Fibroblast of mammary gland (primary cell): ENCODE measurements at regions not wholly inside any gene's neighbourhood (a gene's known extent, or its start where the extent isn't known, plus 50 kb on each side); places are given as distances from the start of the nearest gene placed in this dataset.

Experiments used
- DNase-seq: peaks from one replicate; pipeline ENCODE4 v3.0.0-alpha.2; 2010; ENCODE audit warnings: low read depth
- H3K4me3 ChIP-seq: 2 replicates; pipeline ENCODE4 v1.5.1; 2011; ENCODE audit warnings: low read depth, mild to moderate bottlenecking, low read length, moderate library complexity; ENCODE audit not compliant: control insufficient read depth
- TF ChIP-seq, protein P1 (sequence below): conservative IDR thresholded peaks from 2 replicates; pipeline ENCODE4 v1.5.1; 2011; ENCODE audit warnings: low read depth, low read length, inconsistent platforms; ENCODE audit not compliant: control insufficient read depth, insufficient read depth

GRCh38 chr10:21019436-21019835, 122.3 kb upstream of the NEBL start:
- no peak overlapping the region for H3K4me3 ChIP-seq
- DNase-seq = no peak
- TF ChIP-seq, protein P1, sequence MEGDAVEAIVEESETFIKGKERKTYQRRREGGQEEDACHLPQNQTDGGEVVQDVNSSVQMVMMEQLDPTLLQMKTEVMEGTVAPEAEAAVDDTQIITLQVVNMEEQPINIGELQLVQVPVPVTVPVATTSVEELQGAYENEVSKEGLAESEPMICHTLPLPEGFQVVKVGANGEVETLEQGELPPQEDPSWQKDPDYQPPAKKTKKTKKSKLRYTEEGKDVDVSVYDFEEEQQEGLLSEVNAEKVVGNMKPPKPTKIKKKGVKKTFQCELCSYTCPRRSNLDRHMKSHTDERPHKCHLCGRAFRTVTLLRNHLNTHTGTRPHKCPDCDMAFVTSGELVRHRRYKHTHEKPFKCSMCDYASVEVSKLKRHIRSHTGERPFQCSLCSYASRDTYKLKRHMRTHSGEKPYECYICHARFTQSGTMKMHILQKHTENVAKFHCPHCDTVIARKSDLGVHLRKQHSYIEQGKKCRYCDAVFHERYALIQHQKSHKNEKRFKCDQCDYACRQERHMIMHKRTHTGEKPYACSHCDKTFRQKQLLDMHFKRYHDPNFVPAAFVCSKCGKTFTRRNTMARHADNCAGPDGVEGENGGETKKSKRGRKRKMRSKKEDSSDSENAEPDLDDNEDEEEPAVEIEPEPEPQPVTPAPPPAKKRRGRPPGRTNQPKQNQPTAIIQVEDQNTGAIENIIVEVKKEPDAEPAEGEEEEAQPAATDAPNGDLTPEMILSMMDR = no peak

- H3K4me3 ChIP-seq = no peak overlapping the region
- no peak for DNase-seq
- TF ChIP-seq, protein P1 = no peak
Measured at GRCh38 chr10:21015851-21016250, 118.7 kb upstream of the NEBL start.

- TF ChIP-seq, protein P1 = no peak
Measured at GRCh38 chr10:21014141-21014540, 117.0 kb upstream of the NEBL start.

GRCh38 chr10:21011433-21012018, 114.4 kb upstream of the NEBL start:
- DNase-seq = no peak
- H3K4me3 ChIP-seq = no peak overlapping the region
- TF ChIP-seq, protein P1 = no peak

More at GRCh38 chr10:21014141-21014540, 117.0 kb upstream of the NEBL start:
- H3K4me3 ChIP-seq = no peak overlapping the region
- DNase-seq = peak; percentile 49

DNA sequence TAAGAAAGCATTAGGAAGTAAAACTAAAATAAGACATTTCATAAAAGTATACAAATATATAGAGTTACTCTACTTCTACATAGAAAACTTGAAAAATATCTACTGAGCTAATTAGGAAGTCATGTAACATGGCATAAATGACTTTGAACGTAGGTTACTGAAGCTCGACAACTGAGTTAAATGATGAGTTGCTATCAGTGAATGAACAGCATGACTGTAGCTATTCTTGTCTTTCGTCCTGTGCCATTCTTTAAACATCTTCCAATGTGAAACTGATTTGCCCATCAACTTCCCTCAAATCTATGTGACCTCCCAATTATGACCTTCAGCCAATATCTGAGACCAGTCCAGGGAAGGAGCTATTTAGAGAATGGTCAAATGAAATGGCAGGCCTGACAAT, 113.5 kb upstream of the NEBL start:
- TF ChIP-seq, protein P1 = no peak
- DNase-seq = no peak
- H3K4me3 ChIP-seq = no peak overlapping the region

GRCh38 chr10:21003240-21003822, 106.2 kb upstream of the NEBL start:
- H3K4me3 ChIP-seq = no peak overlapping the region
- TF ChIP-seq, protein P1 = no peak
- no peak for DNase-seq
